ENCODE measurements at regions not wholly inside any gene's neighbourhood (a gene's known extent, or its start where the extent isn't known, plus 50 kb on each side); places are given as distances from the start of the nearest gene placed in this dataset.

DNA sequence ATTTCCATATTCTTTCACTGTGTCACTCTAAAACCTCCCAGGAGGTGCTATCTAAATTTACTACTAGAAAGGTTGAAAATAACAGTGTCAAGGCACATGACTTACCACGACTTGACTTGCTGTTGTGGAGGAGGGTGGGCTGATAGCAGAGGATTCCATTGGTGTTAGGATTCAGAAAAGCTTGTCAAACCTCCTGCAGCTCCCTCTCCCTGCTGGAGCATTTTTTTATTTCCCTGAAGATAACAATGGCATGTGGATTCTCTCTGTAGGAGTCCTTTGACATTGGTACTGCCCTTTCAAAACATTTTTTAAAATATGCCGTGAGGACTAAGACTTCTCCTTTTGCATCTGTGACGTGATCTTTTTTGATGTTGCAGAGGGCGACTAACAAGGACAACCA is 696.9 kb upstream of the GYPC start:
- H3K4me1 Mint-ChIP-seq = peaks cover 11% of the 10 kb centered on the region; the same call in 2 of the 3 replicates
- H3K4me3 Mint-ChIP-seq = no peak overlapping the region; the same call in 2 of the 3 replicates
- ATAC-seq = peak; percentile 92
- Histone ChIP-seq H3K79me2 (replicated peaks; ENCODE audit: insufficient read depth) (no peaks in the 10 kb centered on the region), H3K36me3 (ENCODE audit: insufficient read depth) (no peaks in the 10 kb centered on the region), H3K27ac (ENCODE audit: low read depth) (no peak overlapping the region), H3F3A (replicated peaks; ENCODE audit: low read depth) (no peaks in the 10 kb centered on the region), H3K4me2 (no peak overlapping the region), H3K4me1 (ENCODE audit: insufficient read depth) (no peaks in the 10 kb centered on the region), H2AFZ (no peak overlapping the region), H3K4me3 (no peak overlapping the region), H4K20me1 (replicated peaks; ENCODE audit: insufficient read depth) (no peaks in the 10 kb centered on the region), H3K9me2 (ENCODE audit: insufficient read depth) (no peaks in the 10 kb centered on the region), H3K27me3 (ENCODE audit: insufficient read depth) (peaks cover 49% of the 10 kb centered on the region)
- H3K36me3 Mint-ChIP-seq (ENCODE audit: low read depth) = no peaks in the 10 kb centered on the region
- peaks cover 39% of the 10 kb centered on the region for H3K27me3 Mint-ChIP-seq (ENCODE audit: insufficient read depth, low read depth, poor library complexity)
- TF ChIP-seq CREB1 (CRISPR knock-in tag; IDR thresholded peaks at IDR 0.05; ENCODE audit: low read depth) (peak; percentile 72), CTCF (conservative IDR thresholded peaks at IDR 0.05; ENCODE audit: low read depth in 2 of 2) (no peak)
- peak; percentile 45 for DNase-seq (ENCODE audit: low spot score)
- H3K27ac Mint-ChIP-seq = no peak overlapping the region
- peaks cover 10% of the 10 kb centered on the region; the same call in 2 of the 3 replicates for H3K9me3 Mint-ChIP-seq

DNA sequence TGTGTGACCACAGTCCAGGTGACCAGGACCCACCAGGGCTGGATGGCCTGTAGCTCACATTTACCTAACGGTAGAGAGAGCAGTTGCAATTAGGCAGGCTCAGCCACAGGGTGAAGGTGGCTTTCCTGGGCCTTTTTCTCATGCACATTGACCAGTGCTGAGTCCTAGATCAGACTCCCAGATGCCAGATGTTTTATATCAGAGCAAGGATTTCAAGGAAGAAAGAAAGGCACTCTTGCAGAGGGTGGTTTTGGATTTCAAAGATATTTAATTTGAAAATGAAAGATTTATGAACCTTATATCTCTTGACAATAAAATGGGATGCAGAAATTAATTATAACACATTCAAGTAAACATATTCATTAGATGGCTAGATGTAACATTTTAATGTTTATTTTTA is 694.2 kb upstream of the GYPC start:
- no peak overlapping the region for H3K4me3 Mint-ChIP-seq
- Histone ChIP-seq H2AFZ (no peak overlapping the region), H3K36me3 (ENCODE audit: insufficient read depth) (no peaks in the 10 kb centered on the region), H3K9me2 (ENCODE audit: insufficient read depth) (no peaks in the 10 kb centered on the region), H4K20me1 (replicated peaks; ENCODE audit: insufficient read depth) (no peaks in the 10 kb centered on the region), H3K4me2 (no peak overlapping the region), H3K27me3 (ENCODE audit: insufficient read depth) (peaks cover 47% of the 10 kb centered on the region), H3K4me3 (no peak overlapping the region), H3F3A (replicated peaks; ENCODE audit: low read depth) (no peaks in the 10 kb centered on the region), H3K79me2 (replicated peaks; ENCODE audit: insufficient read depth) (no peaks in the 10 kb centered on the region), H3K27ac (ENCODE audit: low read depth) (no peak overlapping the region), H3K4me1 (ENCODE audit: insufficient read depth) (no peaks in the 10 kb centered on the region)
- TF ChIP-seq CREB1 (CRISPR knock-in tag; IDR thresholded peaks at IDR 0.05; ENCODE audit: low read depth) (no peak), EZH2 (IDR thresholded peaks at IDR 0.05; ENCODE audit: low read depth, unreplicated experiment) (no peak), NANOG (IDR thresholded peaks at IDR 0.05; ENCODE audit: borderline replicate concordance) (no peak)
- no peaks in the 10 kb centered on the region for H3K9me3 Mint-ChIP-seq
- no peak overlapping the region for H3K27ac Mint-ChIP-seq
- DNase-seq (ENCODE audit: low spot score) (no peak), ATAC-seq (no peak; the same call in 2 of the 3 replicates)
- peaks cover 11% of the 10 kb centered on the region; the same call in 2 of the 3 replicates for H3K4me1 Mint-ChIP-seq
- H3K27me3 Mint-ChIP-seq (ENCODE audit: insufficient read depth, low read depth, poor library complexity) = peaks cover 36% of the 10 kb centered on the region
- H3K36me3 Mint-ChIP-seq (ENCODE audit: low read depth) = no peaks in the 10 kb centered on the region

GRCh38 chr2:125979886-125980285 is 676.1 kb upstream of the GYPC start:
- no peaks in the 10 kb centered on the region for H3K4me1 ChIP-seq (ENCODE audit: insufficient read depth)
- no peaks in the 10 kb centered on the region for H3K27me3 ChIP-seq (ENCODE audit: insufficient read depth)
- no peaks in the 10 kb centered on the region for H3F3A ChIP-seq (replicated peaks; ENCODE audit: low read depth)
- H3K9me2 ChIP-seq (ENCODE audit: insufficient read depth) = no peaks in the 10 kb centered on the region
- Mint-ChIP-seq H3K27ac (no peak overlapping the region), H3K4me1 (no peaks in the 10 kb centered on the region), H3K9me3 (no peaks in the 10 kb centered on the region), H3K4me3 (no peak overlapping the region), H3K27me3 (ENCODE audit: insufficient read depth, low read depth, poor library complexity) (no peaks in the 10 kb centered on the region), H3K36me3 (ENCODE audit: low read depth) (no peaks in the 10 kb centered on the region)
- no peak overlapping the region for H3K27ac ChIP-seq (ENCODE audit: low read depth)
- no peak overlapping the region for H3K4me3 ChIP-seq
- H4K20me1 ChIP-seq (replicated peaks; ENCODE audit: insufficient read depth) = no peaks in the 10 kb centered on the region
- ATAC-seq = no peak
- no peaks in the 10 kb centered on the region for H3K79me2 ChIP-seq (replicated peaks; ENCODE audit: insufficient read depth)
- no peak overlapping the region for H3K4me2 ChIP-seq
- H3K36me3 ChIP-seq (ENCODE audit: insufficient read depth) = no peaks in the 10 kb centered on the region
- H2AFZ ChIP-seq = no peak overlapping the region
- DNase-seq (ENCODE audit: low spot score) = no peak
- TF ChIP-seq ZNF114 (CRISPR knock-in tag; IDR thresholded peaks at IDR 0.05) = no peak
- no peak for TF ChIP-seq ETS1 (IDR thresholded peaks at IDR 0.05)
- TF ChIP-seq NANOG (IDR thresholded peaks at IDR 0.05; ENCODE audit: borderline replicate concordance) = no peak
- no peak for TF ChIP-seq POLR2AphosphoS5 (IDR thresholded peaks at IDR 0.05; ENCODE audit: low read depth)
- no peak for TF ChIP-seq JUNB (IDR thresholded peaks at IDR 0.05; ENCODE audit: unreplicated experiment)
- no peak for TF ChIP-seq EZH2phosphoT487 (IDR thresholded peaks at IDR 0.05; ENCODE audit: unreplicated experiment)
- TF ChIP-seq EZH2 (IDR thresholded peaks at IDR 0.05; ENCODE audit: low read depth, unreplicated experiment) = no peak
- no peak for TF ChIP-seq STAT1 (IDR thresholded peaks at IDR 0.05; ENCODE audit: unreplicated experiment)
- TF ChIP-seq CREB1 (CRISPR knock-in tag; IDR thresholded peaks at IDR 0.05; ENCODE audit: low read depth) = no peak
